Uterus (tissue), 3 donors: ENCODE measurements at regions not wholly inside any gene's neighbourhood (a gene's known extent, or its start where the extent isn't known, plus 50 kb on each side); places are given as distances from the start of the nearest gene placed in this dataset.

Experiments
- DNase-seq, 2 donors: peaks; one replicate each; pipeline ENCODE4 v3.0.0-alpha.2; 2019 to 2020
- H3K27ac ChIP-seq, 2 donors: fragments of 200-600 bp; sonication (generic); 1 replicate in 1 of 2; 2 replicates in 1 of 2; pipeline ENCODE4 v1.5.1; 2016 to 2018
- H3K27me3 ChIP-seq, 2 donors: fragments of 200-600 bp; sonication (generic); one replicate each; pipeline ENCODE4 v1.5.1; 2018 to 2019; ENCODE audit warnings: control low read depth in 1 of 2
- H3K36me3 ChIP-seq, 2 donors: fragments of 200-600 bp; sonication (generic); one replicate each; pipeline ENCODE4 v1.5.1; 2019; ENCODE audit warnings: control low read depth in 1 of 2
- H3K4me1 ChIP-seq, 2 donors: fragments of 200-600 bp; sonication (generic); one replicate each; pipeline ENCODE4 v1.5.1; 2018 to 2019; ENCODE audit warnings: control low read depth in 1 of 2
- H3K4me3 ChIP-seq, 2 donors: fragments of 200-600 bp; sonication (generic); 1 replicate in 1 of 2; 2 replicates in 1 of 2; pipeline ENCODE4 v1.5.1; 2018 to 2019; ENCODE audit warnings: mild to moderate bottlenecking in 1 of 2
- H3K9me3 ChIP-seq, 2 donors: fragments of 200-600 bp; sonication (generic); one replicate each; pipeline ENCODE4 v1.5.1; 2019; ENCODE audit warnings: control low read depth in 1 of 2
- POLR2A ChIP-seq, 2 donors: fragments of 450-650 bp; IDR thresholded peaks; one replicate each; pipeline ENCODE4 v1.6.1; 2016; ENCODE audit warnings: antibody characterized with exemption in 2 of 2, mild to moderate bottlenecking in 1 of 2, moderate library complexity in 1 of 2
- intact Hi-C: fragments of 100-400 bp; cut with DNase I; formaldehyde crosslinking; loops from one replicate; pipeline ENCODE4 v1.15.1; 2023; ENCODE audit warnings: low total_unique reads
- TF ChIP-seq, protein P1 (sequence below), 4 experiments: fragments of 200-600 bp in 2 of 4; fragments of 450-650 bp in 2 of 4; sonication (generic) in 2 of 4; IDR thresholded peaks; one replicate each; pipeline ENCODE4 v1.5.1; 2016 to 2019; ENCODE audit warnings: antibody characterized with exemption in 4 of 4, mild to moderate bottlenecking in 2 of 4, moderate library complexity in 1 of 4
- donor health status: DM: yes; HTN: yes; CAD: no.

DNA sequence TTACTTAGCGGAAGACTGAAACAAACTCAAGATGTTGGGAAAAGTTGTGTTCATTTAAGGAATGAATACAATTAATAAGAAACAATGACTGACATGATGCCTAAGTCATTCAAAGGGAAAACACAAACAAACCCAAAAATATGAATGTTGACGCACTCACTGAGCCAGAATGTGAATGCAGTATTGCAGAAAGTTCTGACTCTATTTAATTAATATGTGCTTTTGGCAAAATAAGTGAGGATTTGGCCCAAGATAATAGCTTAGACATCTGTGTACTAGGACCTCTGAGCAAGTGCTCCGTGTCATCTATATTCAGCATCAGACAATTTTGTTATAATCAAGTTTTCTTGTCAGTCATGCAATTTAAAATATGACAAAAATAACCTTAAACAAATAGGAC is 1138.8 kb upstream of the NXPH2 start:
- TF ChIP-seq, protein P1, sequence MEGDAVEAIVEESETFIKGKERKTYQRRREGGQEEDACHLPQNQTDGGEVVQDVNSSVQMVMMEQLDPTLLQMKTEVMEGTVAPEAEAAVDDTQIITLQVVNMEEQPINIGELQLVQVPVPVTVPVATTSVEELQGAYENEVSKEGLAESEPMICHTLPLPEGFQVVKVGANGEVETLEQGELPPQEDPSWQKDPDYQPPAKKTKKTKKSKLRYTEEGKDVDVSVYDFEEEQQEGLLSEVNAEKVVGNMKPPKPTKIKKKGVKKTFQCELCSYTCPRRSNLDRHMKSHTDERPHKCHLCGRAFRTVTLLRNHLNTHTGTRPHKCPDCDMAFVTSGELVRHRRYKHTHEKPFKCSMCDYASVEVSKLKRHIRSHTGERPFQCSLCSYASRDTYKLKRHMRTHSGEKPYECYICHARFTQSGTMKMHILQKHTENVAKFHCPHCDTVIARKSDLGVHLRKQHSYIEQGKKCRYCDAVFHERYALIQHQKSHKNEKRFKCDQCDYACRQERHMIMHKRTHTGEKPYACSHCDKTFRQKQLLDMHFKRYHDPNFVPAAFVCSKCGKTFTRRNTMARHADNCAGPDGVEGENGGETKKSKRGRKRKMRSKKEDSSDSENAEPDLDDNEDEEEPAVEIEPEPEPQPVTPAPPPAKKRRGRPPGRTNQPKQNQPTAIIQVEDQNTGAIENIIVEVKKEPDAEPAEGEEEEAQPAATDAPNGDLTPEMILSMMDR (IDR thresholded peaks at IDR 0.05), result no peak
- TF ChIP-seq POLR2A (IDR thresholded peaks at IDR 0.05), result no peak
- no peak for DNase-seq
- Histone ChIP-seq H3K4me3 (no peak overlapping the region), H3K4me1 (no peaks in the 10 kb centered on the region), H3K9me3 (no peaks in the 10 kb centered on the region), H3K36me3 (no peaks in the 10 kb centered on the region), H3K27ac (no peak overlapping the region), H3K27me3 (no peaks in the 10 kb centered on the region)
- intact Hi-C loops, result no loop called here

DNA sequence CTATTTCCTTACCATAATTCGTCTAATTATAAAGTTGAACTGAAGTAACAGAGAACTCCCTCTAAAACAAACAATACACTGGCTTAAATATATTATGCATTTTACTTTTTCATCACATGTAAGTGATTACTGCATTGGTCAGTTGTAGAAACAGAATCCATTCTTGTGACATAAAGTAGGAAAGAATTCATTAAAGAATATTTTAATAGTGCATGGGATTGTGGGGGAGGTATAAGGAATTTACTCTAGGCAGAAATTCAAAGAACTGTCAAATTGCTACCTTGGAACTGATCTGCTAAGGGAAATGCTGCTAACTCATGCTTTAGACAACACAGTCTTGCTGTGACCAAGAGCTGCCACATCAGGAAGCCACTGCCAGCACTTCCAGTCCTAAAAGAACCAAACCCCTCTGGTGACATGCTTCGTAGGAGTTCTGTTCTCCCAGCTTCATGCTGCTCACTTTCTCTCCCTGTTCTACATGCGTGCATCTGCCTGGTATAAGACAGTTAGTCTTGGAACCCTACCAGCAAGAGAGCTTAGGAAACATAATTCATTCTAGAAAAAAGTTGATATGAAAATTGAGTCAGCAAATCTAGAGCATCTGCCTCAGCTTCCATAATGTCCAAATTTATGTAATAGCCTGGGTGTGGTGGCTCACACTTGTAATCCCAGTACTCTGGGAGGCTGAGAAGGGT is 1137.6 kb upstream of the NXPH2 start:
- no peaks in the 10 kb centered on the region for H3K9me3 ChIP-seq
- no peak overlapping the region for H3K27ac ChIP-seq
- no peak for DNase-seq
- H3K4me1 ChIP-seq, result no peaks in the 10 kb centered on the region
- intact Hi-C loops, result no loop called here
- no peak overlapping the region for H3K4me3 ChIP-seq
- no peaks in the 10 kb centered on the region for H3K27me3 ChIP-seq
- no peak for TF ChIP-seq POLR2A (IDR thresholded peaks at IDR 0.05)
- TF ChIP-seq, protein P1 (IDR thresholded peaks at IDR 0.05), result no peak
- no peaks in the 10 kb centered on the region for H3K36me3 ChIP-seq

DNA sequence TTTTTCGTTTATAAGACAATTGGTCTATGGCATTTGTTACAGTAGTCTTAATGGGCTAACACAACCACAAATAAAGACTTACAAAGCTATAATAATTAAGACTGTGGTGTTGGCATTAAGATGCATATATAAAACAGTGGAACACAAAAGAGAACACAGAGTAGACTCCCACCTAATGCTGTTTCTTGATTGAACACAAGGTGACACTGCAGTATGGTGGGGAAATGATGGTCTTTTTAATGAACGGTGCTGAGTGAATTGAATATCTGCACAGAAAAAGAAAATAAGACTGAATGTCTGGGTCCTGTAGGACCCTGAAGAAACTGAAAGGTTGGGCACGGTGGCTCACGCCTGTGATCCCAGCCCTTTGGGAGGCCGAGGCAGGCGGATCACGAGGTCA is 1136.6 kb upstream of the NXPH2 start:
- Histone ChIP-seq H3K27me3 (no peaks in the 10 kb centered on the region), H3K36me3 (no peaks in the 10 kb centered on the region), H3K4me3 (no peak overlapping the region), H3K27ac (no peak overlapping the region), H3K9me3 (no peaks in the 10 kb centered on the region), H3K4me1 (no peaks in the 10 kb centered on the region)
- TF ChIP-seq POLR2A (IDR thresholded peaks at IDR 0.05), result no peak
- TF ChIP-seq, protein P1 (IDR thresholded peaks at IDR 0.05), result no peak
- DNase-seq, result no peak
- intact Hi-C loops, result no loop called here

DNA sequence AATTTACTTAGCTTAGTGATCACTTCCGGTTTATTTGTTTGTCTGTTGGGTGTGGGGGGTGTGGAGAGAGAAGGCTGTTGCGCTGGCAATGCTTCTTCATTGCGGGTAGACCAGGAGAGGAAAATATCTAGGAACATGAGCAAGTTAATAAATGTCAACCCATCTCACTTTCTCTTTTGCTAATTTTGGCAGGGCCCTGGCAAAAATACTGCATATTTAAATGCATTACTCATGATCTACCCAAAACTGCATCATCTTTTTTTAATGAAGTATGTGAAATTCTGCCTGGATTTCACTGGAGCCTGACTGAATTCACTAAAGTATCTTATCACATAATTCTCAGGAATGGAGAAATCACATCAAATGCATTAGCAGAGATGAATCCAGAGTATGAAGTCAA is 1131.0 kb upstream of the NXPH2 start:
- no peak for DNase-seq
- H3K27ac ChIP-seq, result no peak overlapping the region
- no peaks in the 10 kb centered on the region for H3K4me1 ChIP-seq
- TF ChIP-seq, protein P1 (IDR thresholded peaks at IDR 0.05), result no peak
- no peak for TF ChIP-seq POLR2A (IDR thresholded peaks at IDR 0.05)
- no peaks in the 10 kb centered on the region for H3K9me3 ChIP-seq
- intact Hi-C loops, result no loop called here
- no peak overlapping the region for H3K4me3 ChIP-seq
- no peaks in the 10 kb centered on the region for H3K27me3 ChIP-seq
- no peaks in the 10 kb centered on the region for H3K36me3 ChIP-seq

DNA sequence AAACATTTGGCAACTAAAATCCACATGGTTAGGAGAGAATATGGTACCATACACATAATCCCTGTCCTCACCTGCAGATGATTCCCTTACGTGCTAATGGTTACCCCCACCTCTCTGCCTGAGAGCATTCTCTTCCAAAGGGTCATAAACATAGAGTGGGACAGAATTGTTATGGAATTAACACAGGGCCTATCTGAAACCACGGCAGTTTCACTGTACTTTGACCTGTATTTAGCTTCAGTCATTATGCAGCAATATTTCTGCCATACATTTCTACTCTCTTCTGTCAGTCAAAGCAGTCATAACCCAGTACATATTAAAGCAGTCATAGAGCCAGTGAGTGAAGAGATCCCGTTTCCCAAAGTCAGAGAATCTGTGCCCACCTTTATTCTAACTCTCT is 1128.9 kb upstream of the NXPH2 start:
- intact Hi-C loops, result no loop called here
- Histone ChIP-seq H3K4me1 (no peaks in the 10 kb centered on the region), H3K9me3 (no peaks in the 10 kb centered on the region), H3K27ac (no peak overlapping the region), H3K27me3 (no peaks in the 10 kb centered on the region), H3K4me3 (no peak overlapping the region), H3K36me3 (no peaks in the 10 kb centered on the region)
- DNase-seq, result no peak
- TF ChIP-seq, protein P1 (IDR thresholded peaks at IDR 0.05), result no peak
- no peak for TF ChIP-seq POLR2A (IDR thresholded peaks at IDR 0.05)
